ENCODE measurements at regions not wholly inside any gene's neighbourhood (a gene's known extent, or its start where the extent isn't known, plus 50 kb on each side); places are given as distances from the start of the nearest gene placed in this dataset.

- H3K4me3 ChIP-seq (ENCODE audit: low read length) = no peak overlapping the region
- H3K9me3 Mint-ChIP-seq = no peaks in the 10 kb centered on the region
- TF ChIP-seq CTCF (IDR thresholded peaks at IDR 0.05) = no peak
- H3K27me3 ChIP-seq (ENCODE audit: control insufficient read depth in 1 of 2, insufficient read depth in 2 of 2, low read length in 2 of 2) = no peaks in the 10 kb centered on the region
- H3K27ac Mint-ChIP-seq = no peak overlapping the region
- H3K4me1 ChIP-seq (ENCODE audit: insufficient read depth, low read length) = no peaks in the 10 kb centered on the region
- ATAC-seq (ENCODE audit: poor library complexity) (no peak), DNase-seq (no peak)
- no peaks in the 10 kb centered on the region for H3K27me3 Mint-ChIP-seq
- H3K36me3 ChIP-seq (ENCODE audit: insufficient read depth, low read length) = no peaks in the 10 kb centered on the region
- ChIA-PET CTCF (no interaction called here), POLR2A (no interaction called here)
- no peaks in the 10 kb centered on the region for H3K36me3 Mint-ChIP-seq (ENCODE audit: low read depth)
- no peaks in the 10 kb centered on the region for H3K9me3 ChIP-seq (ENCODE audit: control insufficient read depth in 1 of 2, insufficient read depth in 1 of 2, low read length in 2 of 2)
- peaks cover 8% of the 10 kb centered on the region for H3K4me1 Mint-ChIP-seq (ENCODE audit: low read depth)
- intact Hi-C loops (cut with DNase I, micrococcal nuclease) = no loop called here
- no peak overlapping the region for H3K4me3 Mint-ChIP-seq
- H3K27ac ChIP-seq (ENCODE audit: low read depth in 1 of 2, low read length in 2 of 2) = no peak overlapping the region
These were observed 87.0 kb upstream of the NDP start for GRCh38 chrX:44060221-44060620.

- Histone ChIP-seq H3K4me3 (ENCODE audit: low read length) (no peak overlapping the region), H3K27me3 (ENCODE audit: control insufficient read depth in 1 of 2, insufficient read depth in 2 of 2, low read length in 2 of 2) (no peaks in the 10 kb centered on the region), H3K36me3 (ENCODE audit: insufficient read depth, low read length) (no peaks in the 10 kb centered on the region), H3K4me1 (ENCODE audit: insufficient read depth, low read length) (no peaks in the 10 kb centered on the region), H3K27ac (ENCODE audit: low read depth in 1 of 2, low read length in 2 of 2) (no peak overlapping the region), H3K9me3 (ENCODE audit: control insufficient read depth in 1 of 2, insufficient read depth in 1 of 2, low read length in 2 of 2) (no peaks in the 10 kb centered on the region)
- POLR2A ChIA-PET = interaction anchor here (0.6 kb wide), 1 partner anchor 52 kb away, joined by 4 read pairs; no protein-coding TSS in a partner anchor
- Mint-ChIP-seq H3K9me3 (no peaks in the 10 kb centered on the region), H3K27ac (no peak overlapping the region), H3K4me3 (no peak overlapping the region), H3K4me1 (ENCODE audit: low read depth) (peaks cover 14% of the 10 kb centered on the region), H3K27me3 (no peaks in the 10 kb centered on the region), H3K36me3 (ENCODE audit: low read depth) (no peaks in the 10 kb centered on the region)
- ATAC-seq (ENCODE audit: poor library complexity) (no peak), DNase-seq (no peak)
- no peak for TF ChIP-seq CTCF (IDR thresholded peaks at IDR 0.05)
- intact Hi-C loops (cut with DNase I, micrococcal nuclease) = no loop called here
- CTCF ChIA-PET = no interaction called here
These were observed 85.1 kb upstream of the NDP start for GRCh38 chrX:44058339-44058738.

DNA sequence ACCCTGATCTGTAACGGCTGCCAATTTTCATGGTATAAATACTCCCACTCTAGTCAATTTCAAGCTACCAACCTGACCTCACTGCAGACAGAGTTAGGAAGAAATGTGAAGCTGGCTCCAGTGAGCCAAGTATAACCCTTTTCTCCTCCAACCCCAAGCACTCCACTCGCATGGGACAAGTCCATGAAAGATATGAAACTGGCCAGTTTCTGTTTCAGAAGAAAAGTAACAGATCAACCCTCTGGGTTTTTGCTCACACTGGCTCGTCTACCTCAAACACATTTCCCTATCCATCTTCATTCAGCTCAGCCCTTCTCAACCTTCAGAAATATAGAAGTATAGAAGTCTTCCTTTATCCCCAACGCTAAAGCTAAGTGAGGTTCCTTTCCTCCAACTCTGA, 82.4 kb upstream of the NDP start:
- Mint-ChIP-seq H3K27ac (no peak overlapping the region), H3K36me3 (ENCODE audit: low read depth) (no peaks in the 10 kb centered on the region), H3K4me1 (ENCODE audit: low read depth) (peaks cover 14% of the 10 kb centered on the region), H3K9me3 (no peaks in the 10 kb centered on the region), H3K27me3 (no peaks in the 10 kb centered on the region), H3K4me3 (peak overlapping the region; percentile 34)
- ChIA-PET CTCF (no interaction called here), POLR2A (no interaction called here)
- no peak for TF ChIP-seq CTCF (IDR thresholded peaks at IDR 0.05)
- Histone ChIP-seq H3K27me3 (ENCODE audit: control insufficient read depth in 1 of 2, insufficient read depth in 2 of 2, low read length in 2 of 2) (no peaks in the 10 kb centered on the region), H3K9me3 (ENCODE audit: control insufficient read depth in 1 of 2, insufficient read depth in 1 of 2, low read length in 2 of 2) (no peaks in the 10 kb centered on the region), H3K4me1 (ENCODE audit: insufficient read depth, low read length) (no peaks in the 10 kb centered on the region), H3K36me3 (ENCODE audit: insufficient read depth, low read length) (no peaks in the 10 kb centered on the region), H3K27ac (ENCODE audit: low read depth in 1 of 2, low read length in 2 of 2) (no peak overlapping the region), H3K4me3 (ENCODE audit: low read length) (no peak overlapping the region)
- intact Hi-C loops (cut with DNase I, micrococcal nuclease) = no loop called here
- no peak for DNase-seq
- ATAC-seq (ENCODE audit: poor library complexity) = no peak

Measured in CD4-positive, alpha-beta T cell (primary cell).